ENCODE measurements at regions not wholly inside any gene's neighbourhood (a gene's known extent, or its start where the extent isn't known, plus 50 kb on each side); places are given as distances from the start of the nearest gene placed in this dataset.

- TF ChIP-seq ZNF839 (CRISPR knock-in tag; IDR thresholded peaks at IDR 0.05; ENCODE audit: borderline replicate concordance) (no peak), ZNF776 (CRISPR knock-in tag; IDR thresholded peaks at IDR 0.05) (no peak), ZNF333 (CRISPR knock-in tag; IDR thresholded peaks at IDR 0.05; ENCODE audit: borderline replicate concordance) (no peak), SNAPC2 (CRISPR knock-in tag; IDR thresholded peaks at IDR 0.05) (no peak), ZNF232 (CRISPR knock-in tag; IDR thresholded peaks at IDR 0.05; ENCODE audit: borderline replicate concordance) (no peak), GFI1 (CRISPR knock-in tag; IDR thresholded peaks at IDR 0.05; ENCODE audit: borderline replicate concordance) (no peak), ZNF749 (CRISPR knock-in tag; IDR thresholded peaks at IDR 0.05; ENCODE audit: borderline replicate concordance) (no peak), ARID5B (CRISPR knock-in tag; IDR thresholded peaks at IDR 0.05) (no peak), SIX4 (CRISPR knock-in tag; IDR thresholded peaks at IDR 0.05) (no peak), ZBTB34 (CRISPR knock-in tag; IDR thresholded peaks at IDR 0.05) (no peak)
- CTCF ChIA-PET (ENCODE audit: low intra/inter-chr PET ratio, low total read pairs), result no interaction called here
- in situ Hi-C loops (cut with HindIII; ENCODE audit: extremely low pct_ligation_motif_present, low pct_unique_long_range_greater_than_20kb) (no loop called here), intact Hi-C loops (cut with micrococcal nuclease; ENCODE audit: unreplicated experiment) (no loop called here)
- Histone ChIP-seq H4K20me1 (ENCODE audit: insufficient read depth, low read length) (no peaks in the 10 kb centered on the region), H3K36me3 (replicated peaks in 1 of 2; ENCODE audit: control insufficient read depth in 1 of 2, insufficient read depth in 2 of 2, low read length in 2 of 2) (no peaks in the 10 kb centered on the region), H3K4me1 (ENCODE audit: insufficient read depth, low read length) (peaks cover 7% of the 10 kb centered on the region; the same call in 1 of the 2 replicates), H3K4me2 (ENCODE audit: low read depth, low read length) (no peak overlapping the region), H3K9ac (ENCODE audit: insufficient read depth, low read depth, low read length) (no peak overlapping the region), H3K4me3 (replicated peaks in 1 of 3; ENCODE audit: insufficient read depth in 1 of 3, low read depth in 2 of 3, low read length in 3 of 3) (no peak overlapping the region), H3K79me2 (ENCODE audit: insufficient read depth, low read length) (no peaks in the 10 kb centered on the region), H3K27ac (ENCODE audit: extremely low read length, insufficient read depth, low read length) (no peak overlapping the region), H3K27me3 (ENCODE audit: control insufficient read depth in 1 of 2, insufficient read depth in 2 of 2, low read length in 2 of 2) (no peaks in the 10 kb centered on the region; a peak in 1 of 5 replicates), H2AFZ (ENCODE audit: low read length) (no peak overlapping the region), H3K9me3 (ENCODE audit: low read length) (peaks cover 22% of the 10 kb centered on the region)
- 18% methylated on average over 2 of the region's 2 CpGs for WGBS (ENCODE audit: low lambda C conversion rate)
- POLR2A ChIA-PET, result no interaction called here
- BruUV-seq (replicated peaks), result no TSS peak
- DNase-seq (ENCODE audit: low spot score) (no peak), FAIRE-seq (no peak), ATAC-seq (no peak)
Measured at GRCh38 chr6:147040121-147040910, 163.9 kb upstream of the STXBP5 start.
